ENCODE measurements at regions not wholly inside any gene's neighbourhood (a gene's known extent, or its start where the extent isn't known, plus 50 kb on each side); places are given as distances from the start of the nearest gene placed in this dataset.

- Mint-ChIP-seq H3K4me3 (no peak overlapping the region), H3K36me3 (ENCODE audit: low read depth) (no peaks in the 10 kb centered on the region), H3K9me3 (ENCODE audit: low read depth) (no peaks in the 10 kb centered on the region), H3K4me1 (no peaks in the 10 kb centered on the region), H3K27ac (no peak overlapping the region), H3K27me3 (peaks cover 2% of the 10 kb centered on the region)
- CTCF ChIA-PET = no interaction called here
- DNase-seq (no peak), ATAC-seq (no peak)
- intact Hi-C loops (cut with DNase I, micrococcal nuclease) = no loop called here
- POLR2A ChIA-PET = interaction anchor here (0.7 kb wide), 1 partner anchor 444 kb away, joined by 9 read pairs; no protein-coding TSS in a partner anchor
Observed at GRCh38 chr1:99474350-99474893, 171.5 kb upstream of the PALMD start.

GRCh38 chr1:99476058-99476457 lies 169.9 kb upstream of the PALMD start:
- CTCF ChIA-PET = interaction anchor here (0.9 kb wide), 1 partner anchor 508 kb away, joined by 3 read pairs; no protein-coding TSS in a partner anchor
- H3K27ac Mint-ChIP-seq = no peak overlapping the region
- no peak for DNase-seq
- POLR2A ChIA-PET = no interaction called here
- peaks cover 2% of the 10 kb centered on the region for H3K27me3 Mint-ChIP-seq
- no peaks in the 10 kb centered on the region for H3K36me3 Mint-ChIP-seq (ENCODE audit: low read depth)
- ATAC-seq = no peak
- no peak overlapping the region for H3K4me3 Mint-ChIP-seq
- H3K4me1 Mint-ChIP-seq = no peaks in the 10 kb centered on the region
- no peaks in the 10 kb centered on the region for H3K9me3 Mint-ChIP-seq (ENCODE audit: low read depth)
- intact Hi-C loops (cut with DNase I, micrococcal nuclease) = no loop called here

- ChIA-PET CTCF (interaction anchor here (0.6 to 3.8 kb wide), 12 partner anchors 8 to 732 kb away, joined by 3 to 25 read pairs (median 4); no protein-coding TSS in a partner anchor), POLR2A (no interaction called here)
- DNase-seq (peak; percentile 46), ATAC-seq (no peak)
- H3K27ac Mint-ChIP-seq = no peak overlapping the region
- peaks cover 4% of the 10 kb centered on the region for H3K27me3 Mint-ChIP-seq
- no peaks in the 10 kb centered on the region for H3K9me3 Mint-ChIP-seq (ENCODE audit: low read depth)
- no peak overlapping the region for H3K4me3 Mint-ChIP-seq
- H3K4me1 Mint-ChIP-seq = no peaks in the 10 kb centered on the region
- intact Hi-C loops (cut with DNase I, micrococcal nuclease) = loop anchor here (1.0 to 10.0 kb wide), 6 partner anchors 223 to 733 kb away; no protein-coding TSS in a partner anchor
- H3K36me3 Mint-ChIP-seq (ENCODE audit: low read depth) = no peaks in the 10 kb centered on the region
Observed at GRCh38 chr1:99481391-99481996, 164.4 kb upstream of the PALMD start.

GRCh38 chr1:99482286-99482685 lies 163.6 kb upstream of the PALMD start:
- peaks cover 4% of the 10 kb centered on the region for H3K27me3 Mint-ChIP-seq

GRCh38 chr1:99482750-99483149 lies 163.2 kb upstream of the PALMD start:
- ATAC-seq (no peak), DNase-seq (no peak)
- H3K36me3 Mint-ChIP-seq (ENCODE audit: low read depth) = no peaks in the 10 kb centered on the region
- no peak overlapping the region for H3K4me3 Mint-ChIP-seq
- peaks cover 4% of the 10 kb centered on the region for H3K27me3 Mint-ChIP-seq
- intact Hi-C loops (cut with DNase I, micrococcal nuclease) = loop anchor here in 1 of 2 experiments (10.0 kb wide), 1 partner anchor 222 kb away; no protein-coding TSS in a partner anchor
- H3K9me3 Mint-ChIP-seq (ENCODE audit: low read depth) = no peaks in the 10 kb centered on the region
- POLR2A ChIA-PET = no interaction called here
- CTCF ChIA-PET = interaction anchor here (0.6 to 3.8 kb wide), 4 partner anchors 14 to 689 kb away, joined by 3 to 25 read pairs (median 12); no protein-coding TSS in a partner anchor
- no peak overlapping the region for H3K27ac Mint-ChIP-seq
- no peaks in the 10 kb centered on the region for H3K4me1 Mint-ChIP-seq

More at GRCh38 chr1:99482286-99482685, 163.6 kb upstream of the PALMD start:
- DNase-seq = no peak
- ATAC-seq = no peak
- CTCF ChIA-PET = interaction anchor here (0.5 to 3.8 kb wide), 7 partner anchors 14 to 689 kb away, joined by 3 to 25 read pairs (median 8); no protein-coding TSS in a partner anchor
- intact Hi-C loops (cut with DNase I, micrococcal nuclease) = loop anchor here in 1 of 2 experiments (10.0 kb wide), 1 partner anchor 223 kb away; no protein-coding TSS in a partner anchor
- Mint-ChIP-seq H3K4me3 (no peak overlapping the region), H3K4me1 (no peaks in the 10 kb centered on the region), H3K9me3 (ENCODE audit: low read depth) (no peaks in the 10 kb centered on the region), H3K36me3 (ENCODE audit: low read depth) (no peaks in the 10 kb centered on the region), H3K27ac (no peak overlapping the region)
- POLR2A ChIA-PET = no interaction called here

GRCh38 chr1:99490031-99490430 lies 155.9 kb upstream of the PALMD start:
- Mint-ChIP-seq H3K27ac (no peak overlapping the region), H3K4me3 (no peak overlapping the region), H3K4me1 (no peaks in the 10 kb centered on the region), H3K36me3 (ENCODE audit: low read depth) (no peaks in the 10 kb centered on the region), H3K27me3 (peaks cover 6% of the 10 kb centered on the region), H3K9me3 (ENCODE audit: low read depth) (no peaks in the 10 kb centered on the region)
- ChIA-PET POLR2A (no interaction called here), CTCF (no interaction called here)
- DNase-seq (no peak), ATAC-seq (no peak)
- intact Hi-C loops (cut with DNase I, micrococcal nuclease) = no loop called here

- no peak overlapping the region for H3K4me3 Mint-ChIP-seq
- no peaks in the 10 kb centered on the region for H3K4me1 Mint-ChIP-seq
- no peaks in the 10 kb centered on the region for H3K36me3 Mint-ChIP-seq (ENCODE audit: low read depth)
- H3K27me3 Mint-ChIP-seq = peaks cover 3% of the 10 kb centered on the region
- ChIA-PET CTCF (interaction anchor here (0.9 kb wide), 1 partner anchor 14 kb away, joined by 3 read pairs; no protein-coding TSS in a partner anchor), POLR2A (no interaction called here)
- H3K9me3 Mint-ChIP-seq (ENCODE audit: low read depth) = no peaks in the 10 kb centered on the region
- ATAC-seq = no peak
- DNase-seq = no peak
- intact Hi-C loops (cut with DNase I, micrococcal nuclease) = no loop called here
- H3K27ac Mint-ChIP-seq = no peak overlapping the region
Observed at GRCh38 chr1:99496067-99496466, 149.8 kb upstream of the PALMD start.

- Mint-ChIP-seq H3K36me3 (ENCODE audit: low read depth) (no peaks in the 10 kb centered on the region), H3K9me3 (ENCODE audit: low read depth) (no peaks in the 10 kb centered on the region), H3K4me3 (no peak overlapping the region), H3K27ac (no peak overlapping the region), H3K27me3 (peaks cover 3% of the 10 kb centered on the region), H3K4me1 (no peaks in the 10 kb centered on the region)
- POLR2A ChIA-PET = no interaction called here
- no peak for ATAC-seq
- intact Hi-C loops (cut with DNase I, micrococcal nuclease) = no loop called here
- DNase-seq = no peak
- CTCF ChIA-PET = no interaction called here
Observed at GRCh38 chr1:99497690-99498089, 148.2 kb upstream of the PALMD start.

- no peaks in the 10 kb centered on the region for H3K4me1 Mint-ChIP-seq
- ATAC-seq (no peak), DNase-seq (no peak)
- CTCF ChIA-PET = interaction anchor here (0.7 kb wide), 1 partner anchor 271 kb away, joined by 3 read pairs; no protein-coding TSS in a partner anchor
- no peak overlapping the region for H3K27ac Mint-ChIP-seq
- intact Hi-C loops (cut with DNase I, micrococcal nuclease) = no loop called here
- POLR2A ChIA-PET = no interaction called here
- peaks cover 3% of the 10 kb centered on the region for H3K27me3 Mint-ChIP-seq
- no peaks in the 10 kb centered on the region for H3K36me3 Mint-ChIP-seq (ENCODE audit: low read depth)
- H3K9me3 Mint-ChIP-seq (ENCODE audit: low read depth) = no peaks in the 10 kb centered on the region
- no peak overlapping the region for H3K4me3 Mint-ChIP-seq
Observed at GRCh38 chr1:99500541-99500940, 145.4 kb upstream of the PALMD start.

- no peak for ATAC-seq
Observed at GRCh38 chr1:99501871-99502270, 144.0 kb upstream of the PALMD start.

GRCh38 chr1:99502400-99502799 lies 143.5 kb upstream of the PALMD start:
- H3K27ac Mint-ChIP-seq = no peak overlapping the region
- H3K9me3 Mint-ChIP-seq (ENCODE audit: low read depth) = no peaks in the 10 kb centered on the region
- DNase-seq (no peak), ATAC-seq (no peak)
- no peak overlapping the region for H3K4me3 Mint-ChIP-seq
- H3K27me3 Mint-ChIP-seq = no peaks in the 10 kb centered on the region
- ChIA-PET CTCF (no interaction called here), POLR2A (no interaction called here)
- no peaks in the 10 kb centered on the region for H3K36me3 Mint-ChIP-seq (ENCODE audit: low read depth)
- H3K4me1 Mint-ChIP-seq = no peaks in the 10 kb centered on the region
- intact Hi-C loops (cut with DNase I, micrococcal nuclease) = no loop called here

More at GRCh38 chr1:99501871-99502270, 144.0 kb upstream of the PALMD start:
- Mint-ChIP-seq H3K9me3 (ENCODE audit: low read depth) (no peaks in the 10 kb centered on the region), H3K27me3 (no peaks in the 10 kb centered on the region), H3K4me3 (no peak overlapping the region), H3K27ac (no peak overlapping the region), H3K36me3 (ENCODE audit: low read depth) (no peaks in the 10 kb centered on the region), H3K4me1 (no peaks in the 10 kb centered on the region)
- CTCF ChIA-PET = no interaction called here
- no peak for DNase-seq
- intact Hi-C loops (cut with DNase I, micrococcal nuclease) = no loop called here
- POLR2A ChIA-PET = no interaction called here

- ChIA-PET POLR2A (no interaction called here), CTCF (interaction anchor here (2.0 kb wide), 1 partner anchor 22 kb away, joined by 9 read pairs; no protein-coding TSS in a partner anchor)
- DNase-seq = no peak
- H3K4me1 Mint-ChIP-seq = no peaks in the 10 kb centered on the region
- no peak overlapping the region for H3K4me3 Mint-ChIP-seq
- intact Hi-C loops (cut with DNase I, micrococcal nuclease) = no loop called here
- H3K27ac Mint-ChIP-seq = no peak overlapping the region
- H3K36me3 Mint-ChIP-seq (ENCODE audit: low read depth) = no peaks in the 10 kb centered on the region
- H3K27me3 Mint-ChIP-seq = no peaks in the 10 kb centered on the region
- H3K9me3 Mint-ChIP-seq (ENCODE audit: low read depth) = no peaks in the 10 kb centered on the region
- no peak for ATAC-seq
Observed at GRCh38 chr1:99503276-99503747, 142.6 kb upstream of the PALMD start.
